Brain microvascular endothelial cell (primary cell): ENCODE measurements at regions not wholly inside any gene's neighbourhood (a gene's known extent, or its start where the extent isn't known, plus 50 kb on each side); places are given as distances from the start of the nearest gene placed in this dataset.

Source experiments
- DNase-seq: peaks from one replicate; pipeline ENCODE4 v3.0.0-alpha.2; 2020
- H3K27ac ChIP-seq: fragments of 250-450 bp; sonication (Bioruptor Pico); 2 replicates; pipeline ENCODE4 v1.5.1; 2020; ENCODE audit warnings: mild to moderate bottlenecking, moderate library complexity
- H3K27me3 ChIP-seq: fragments of 250-450 bp; sonication (Bioruptor Pico); replicated peaks from 2 replicates; pipeline ENCODE4 v1.5.1; 2020; ENCODE audit warnings: mild to moderate bottlenecking
- H3K36me3 ChIP-seq: fragments of 250-450 bp; sonication (Bioruptor Pico); replicated peaks from 2 replicates; pipeline ENCODE4 v1.5.1; 2020; ENCODE audit warnings: mild to moderate bottlenecking
- H3K4me3 ChIP-seq: 2 replicates; pipeline ENCODE4 v1.5.1; 2011; ENCODE audit warnings: low read depth, mild to moderate bottlenecking, control low read depth, low read length, moderate library complexity
- CTCF ChIP-seq: IDR thresholded peaks from 2 replicates; pipeline ENCODE4 v1.5.1; 2011; ENCODE audit warnings: low read depth, mild to moderate bottlenecking, moderate library complexity, low read length, control low read depth, inconsistent platforms; ENCODE audit errors: missing control alignments
- in situ Hi-C: cut with HindIII; loops from 2 replicates; pipeline ENCODE4 v1.10.0; 2017; ENCODE audit warnings: low sequenced_read_pairs, low pct_ligation_motif_present

- Histone ChIP-seq H3K27ac (no peak overlapping the region), H3K36me3 (no peaks in the 10 kb centered on the region), H3K4me3 (no peak overlapping the region), H3K27me3 (no peaks in the 10 kb centered on the region)
- DNase-seq, result no peak
- in situ Hi-C loops, result no loop called here
- TF ChIP-seq CTCF, result no peak
Measured at GRCh38 chrY:19357249-19357648, 387.3 kb downstream of the KDM5D start.

- Histone ChIP-seq H3K27me3 (no peaks in the 10 kb centered on the region), H3K36me3 (no peaks in the 10 kb centered on the region), H3K27ac (no peak overlapping the region), H3K4me3 (no peak overlapping the region)
- TF ChIP-seq CTCF, result no peak
- in situ Hi-C loops, result no loop called here
- DNase-seq, result no peak
Measured at GRCh38 chrY:19356735-19357134, 387.8 kb downstream of the KDM5D start.

- Histone ChIP-seq H3K27ac (no peak overlapping the region), H3K36me3 (no peaks in the 10 kb centered on the region), H3K27me3 (no peaks in the 10 kb centered on the region), H3K4me3 (no peak overlapping the region)
- in situ Hi-C loops, result no loop called here
- TF ChIP-seq CTCF, result no peak
- no peak for DNase-seq
Measured at GRCh38 chrY:19354857-19355173, 389.7 kb downstream of the KDM5D start.

- DNase-seq, result no peak
- in situ Hi-C loops, result no loop called here
- H3K4me3 ChIP-seq, result no peak overlapping the region
- H3K27me3 ChIP-seq, result no peaks in the 10 kb centered on the region
- TF ChIP-seq CTCF, result no peak
- H3K27ac ChIP-seq, result no peak overlapping the region
- no peaks in the 10 kb centered on the region for H3K36me3 ChIP-seq
Measured at GRCh38 chrY:19354061-19354856, 390.3 kb downstream of the KDM5D start.

GRCh38 chrY:19351616-19352015 is 392.9 kb downstream of the KDM5D start:
- no peak for DNase-seq
- TF ChIP-seq CTCF, result no peak
- Histone ChIP-seq H3K4me3 (no peak overlapping the region), H3K27me3 (no peaks in the 10 kb centered on the region), H3K36me3 (no peaks in the 10 kb centered on the region), H3K27ac (no peak overlapping the region)
- in situ Hi-C loops, result no loop called here

GRCh38 chrY:19321701-19322100 is 422.8 kb downstream of the KDM5D start:
- DNase-seq, result no peak
- H3K27ac ChIP-seq, result no peak overlapping the region
- in situ Hi-C loops, result no loop called here
- no peak overlapping the region for H3K4me3 ChIP-seq
- no peak for TF ChIP-seq CTCF
- no peaks in the 10 kb centered on the region for H3K36me3 ChIP-seq
- H3K27me3 ChIP-seq, result no peaks in the 10 kb centered on the region
